H9 (cell line): ENCODE measurements at regions not wholly inside any gene's neighbourhood (a gene's known extent, or its start where the extent isn't known, plus 50 kb on each side); places are given as distances from the start of the nearest gene placed in this dataset.

Experiments
- DNase-seq: peaks from one replicate; pipeline ENCODE4 v3.0.0-alpha.2; 2017
- H2AFZ ChIP-seq: one replicate; pipeline ENCODE4 v1.6.1; 2013; ENCODE audit warnings: mild to moderate bottlenecking, low read length, control low read depth, moderate library complexity
- H2AK5ac ChIP-seq: 2 replicates; pipeline ENCODE4 v1.6.1; 2013; ENCODE audit warnings: low read length, control low read depth, mixed read lengths; ENCODE audit not compliant: insufficient read length
- H2BK120ac ChIP-seq: one replicate; pipeline ENCODE4 v1.6.1; 2013; ENCODE audit warnings: low read depth, mild to moderate bottlenecking, low read length, control low read depth, inconsistent platforms; ENCODE audit not compliant: poor library complexity, severe bottlenecking
- H2BK12ac ChIP-seq: 2 replicates; pipeline ENCODE4 v1.6.1; 2013; ENCODE audit warnings: low read length, control low read depth, mixed read lengths, low read depth; ENCODE audit not compliant: insufficient read length
- H2BK15ac ChIP-seq: 2 replicates; pipeline ENCODE4 v1.6.1; 2013; ENCODE audit warnings: low read depth, low read length, control low read depth
- H2BK20ac ChIP-seq: one replicate; pipeline ENCODE4 v1.6.1; 2013; ENCODE audit warnings: low read depth, mild to moderate bottlenecking, low read length, control low read depth, inconsistent platforms; ENCODE audit not compliant: poor library complexity, severe bottlenecking
- H2BK5ac ChIP-seq: 2 replicates; pipeline ENCODE4 v1.6.1; 2013; ENCODE audit warnings: low read length, control low read depth, mixed read lengths; ENCODE audit not compliant: insufficient read length
- H3K14ac ChIP-seq: 2 replicates; pipeline ENCODE4 v1.6.1; 2013; ENCODE audit warnings: low read length, control low read depth; ENCODE audit not compliant: insufficient read depth
- H3K18ac ChIP-seq: 2 replicates; pipeline ENCODE4 v1.6.1; 2013; ENCODE audit warnings: low read depth, mild to moderate bottlenecking, mixed read lengths, low read length, control low read depth; ENCODE audit not compliant: insufficient read length
- H3K23ac ChIP-seq: 2 replicates; pipeline ENCODE4 v1.6.1; 2013; ENCODE audit warnings: low read length, control low read depth, mixed read lengths, low read depth; ENCODE audit not compliant: insufficient read length
- H3K23me2 ChIP-seq: 2 replicates; pipeline ENCODE4 v1.6.1; 2013; ENCODE audit warnings: low read depth, mild to moderate bottlenecking, mixed read lengths, low read length, control low read depth; ENCODE audit not compliant: insufficient read length, poor library complexity, severe bottlenecking
- H3K27ac ChIP-seq: 2 replicates; pipeline ENCODE4 v1.5.1; 2013; ENCODE audit warnings: low read length, control low read depth, mixed read lengths, low read depth; ENCODE audit not compliant: insufficient read length
- H3K27me3 ChIP-seq: 2 replicates; pipeline ENCODE4 v1.6.1; 2013; ENCODE audit warnings: low read length, control low read depth, inconsistent platforms; ENCODE audit not compliant: insufficient read depth
- H3K4ac ChIP-seq: 2 replicates; pipeline ENCODE4 v1.6.1; 2013; ENCODE audit warnings: low read depth, mild to moderate bottlenecking, control low read depth, inconsistent platforms, low read length, moderate library complexity
- H3K4me1 ChIP-seq: 2 replicates; pipeline ENCODE4 v1.6.1; 2013; ENCODE audit warnings: low read length, control low read depth, inconsistent platforms; ENCODE audit not compliant: insufficient read depth
- H3K4me2 ChIP-seq: 2 replicates; pipeline ENCODE4 v1.6.1; 2013; ENCODE audit warnings: low read length, control low read depth, mixed read lengths; ENCODE audit not compliant: insufficient read length, insufficient read depth
- H3K56ac ChIP-seq: 2 replicates; pipeline ENCODE4 v1.6.1; 2013; ENCODE audit warnings: low read depth, mild to moderate bottlenecking, mixed read lengths, low read length, control low read depth; ENCODE audit not compliant: insufficient read length
- H3K79me1 ChIP-seq: 2 replicates; pipeline ENCODE4 v1.6.1; 2013; ENCODE audit warnings: low read depth, mild to moderate bottlenecking, moderate library complexity, low read length, control low read depth, inconsistent platforms; ENCODE audit not compliant: insufficient read depth, poor library complexity, severe bottlenecking
- H3K79me2 ChIP-seq: 2 replicates; pipeline ENCODE4 v1.6.1; 2013; ENCODE audit warnings: low read length, control low read depth, inconsistent platforms; ENCODE audit not compliant: insufficient read depth
- H3K9ac ChIP-seq: 2 replicates; pipeline ENCODE4 v1.6.1; 2013; ENCODE audit warnings: low read length, control low read depth, mixed read lengths; ENCODE audit not compliant: insufficient read length; ENCODE audit errors: extremely low read depth
- H3K9me3 ChIP-seq: one replicate; pipeline ENCODE4 v1.6.1; 2013; ENCODE audit warnings: low read depth, low read length, inconsistent platforms; ENCODE audit not compliant: control insufficient read depth
- H3T11ph ChIP-seq: one replicate; pipeline ENCODE4 v1.6.1; 2013; ENCODE audit warnings: mild to moderate bottlenecking, low read length, control low read depth, inconsistent platforms
- H4K20me1 ChIP-seq: one replicate; pipeline ENCODE4 v1.6.1; 2013; ENCODE audit not compliant: control insufficient read depth, insufficient read length, insufficient read depth
- H4K5ac ChIP-seq: 2 replicates; pipeline ENCODE4 v1.6.1; 2013; ENCODE audit warnings: low read depth, mild to moderate bottlenecking, mixed read lengths, low read length, control low read depth; ENCODE audit not compliant: insufficient read length
- H4K8ac ChIP-seq: replicated peaks from 2 replicates; pipeline ENCODE4 v1.6.1; 2013; ENCODE audit warnings: low read length, control low read depth, mixed read lengths, low read depth; ENCODE audit not compliant: insufficient read length
- H4K91ac ChIP-seq: 2 replicates; pipeline ENCODE4 v1.6.1; 2013; ENCODE audit warnings: low read depth, mild to moderate bottlenecking, moderate library complexity, mixed read lengths, low read length, control low read depth; ENCODE audit not compliant: insufficient read length
- H3K27ac Mint-ChIP-seq, 3 experiments: 2 replicates in 2 of 3; 3 replicates in 1 of 3; pipeline ENCODE4 v1.8.0; 2020 to 2021; ENCODE audit warnings: mixed read lengths in 3 of 3, mild to moderate bottlenecking in 1 of 3, moderate library complexity in 1 of 3
- H3K27me3 Mint-ChIP-seq: 2 replicates; pipeline ENCODE4 v1.8.0; 2021; ENCODE audit warnings: low read depth, mild to moderate bottlenecking, moderate library complexity, mixed read lengths
- H3K36me3 Mint-ChIP-seq, 3 experiments: 2 replicates in 2 of 3; 3 replicates in 1 of 3; pipeline ENCODE4 v1.8.0; 2020 to 2021; ENCODE audit warnings: low read depth in 3 of 3, mixed read lengths in 3 of 3; ENCODE audit not compliant: insufficient read depth in 1 of 3
- H3K4me1 Mint-ChIP-seq, 2 experiments: 2 replicates each; pipeline ENCODE4 v1.8.0; 2020; ENCODE audit warnings: mixed read lengths in 2 of 2
- H3K4me3 Mint-ChIP-seq, 2 experiments: 2 replicates in 1 of 2; 3 replicates in 1 of 2; pipeline ENCODE4 v1.8.0; 2020 to 2021; ENCODE audit warnings: mild to moderate bottlenecking in 2 of 2, mixed read lengths in 2 of 2, moderate library complexity in 1 of 2
- H3K9me3 Mint-ChIP-seq, 2 experiments: 2 replicates in 1 of 2; 3 replicates in 1 of 2; pipeline ENCODE4 v1.8.0; 2020; ENCODE audit warnings: mild to moderate bottlenecking in 2 of 2, mixed read lengths in 2 of 2, moderate library complexity in 1 of 2
- CTCF ChIP-seq: fragments of 200-600 bp; sonication (generic); conservative IDR thresholded peaks from 3 replicates; pipeline ENCODE4 v1.8.0; 2021; ENCODE audit warnings: antibody characterized with exemption, mild to moderate bottlenecking
- WGBS: extraction: QIAGEN DNeasy Blood & Tissue Kit; methylation state at CpG from one replicate; pipeline ENCODE4 v1.1.7; 2013; ENCODE audit warnings: missing lambda C conversion rate, low lambda C conversion rate, mixed read lengths; ENCODE audit not compliant: insufficient read length; ENCODE audit errors: extremely low coverage; 5-methylcytosine and 5-hydroxymethylcytosine counted together

GRCh38 chr3:117322866-117323265 lies 613.3 kb downstream of the TUSC7 start:
- Histone ChIP-seq H3K9ac (no peak overlapping the region), H3K27me3 (no peaks in the 10 kb centered on the region), H3K4me1 (no peaks in the 10 kb centered on the region), H3T11ph (no peak overlapping the region), H3K4me2 (no peak overlapping the region), H3K79me1 (no peaks in the 10 kb centered on the region), H2BK15ac (no peak overlapping the region), H3K56ac (no peak overlapping the region), H3K14ac (no peak overlapping the region), H4K5ac (no peak overlapping the region), H4K8ac (no peak overlapping the region), H3K79me2 (no peaks in the 10 kb centered on the region), H2BK120ac (no peak overlapping the region), H2AFZ (no peak overlapping the region), H2AK5ac (no peak overlapping the region), H2BK5ac (no peak overlapping the region), H2BK20ac (no peak overlapping the region), H4K20me1 (no peaks in the 10 kb centered on the region), H3K23ac (no peak overlapping the region), H4K91ac (no peak overlapping the region), H3K4ac (no peak overlapping the region), H3K27ac (no peak overlapping the region), H2BK12ac (no peak overlapping the region), H3K23me2 (no peaks in the 10 kb centered on the region), H3K18ac (no peak overlapping the region), H3K9me3 (no peaks in the 10 kb centered on the region)
- no CpG with 5 or more reads among the region's 1 CpG for WGBS
- Mint-ChIP-seq H3K36me3 (no peaks in the 10 kb centered on the region; a peak in 1 of 7 replicates), H3K27ac (no peak overlapping the region), H3K27me3 (no peaks in the 10 kb centered on the region), H3K4me1 (no peaks in the 10 kb centered on the region), H3K9me3 (peaks cover 2 to 5% of the 10 kb centered on the region in 2 experiments; a peak in 4 of 5 replicates), H3K4me3 (no peak overlapping the region)
- no peak for DNase-seq
- no peak for TF ChIP-seq CTCF
